Prostate gland (tissue), 2 donors: ENCODE measurements at regions not wholly inside any gene's neighbourhood (a gene's known extent, or its start where the extent isn't known, plus 50 kb on each side); places are given as distances from the start of the nearest gene placed in this dataset.
"Not testable (repeated sequence)": the region's sequence is repeated elsewhere in the genome, so short reads cannot be mapped to it uniquely, and the experiment has no call there.

Source experiments
- DNase-seq: peaks from one replicate; pipeline ENCODE4 v3.0.0-alpha.2; 2019; ENCODE audit warnings: low spot score
- H3K27ac ChIP-seq, 2 donors: fragments of 200-600 bp; sonication (generic); 2 replicates each; pipeline ENCODE4 v1.5.1; 2017 to 2019
- H3K27me3 ChIP-seq: fragments of 200-600 bp; sonication (generic); replicated peaks from 2 replicates; pipeline ENCODE4 v1.5.1; 2019; ENCODE audit not compliant: insufficient read depth
- H3K36me3 ChIP-seq, 2 donors: fragments of 200-600 bp; sonication (generic); 1 replicate in 1 of 2; 2 replicates in 1 of 2; pipeline versions ENCODE4 v1.5.1 to v1.8.1; 2017 to 2019
- H3K4me1 ChIP-seq: fragments of 200-600 bp; sonication (generic); replicated peaks from 2 replicates; pipeline ENCODE4 v1.5.1; 2019
- H3K4me3 ChIP-seq, 2 donors: fragments of 200-600 bp; sonication (generic); 2 replicates each; pipeline ENCODE4 v1.5.1; 2017 to 2019
- H3K9me3 ChIP-seq: fragments of 200-600 bp; sonication (generic); 2 replicates; pipeline ENCODE4 v1.5.1; 2017
- CTCF ChIP-seq, 4 experiments: fragments of 200-600 bp in 2 of 4; fragments of 450-650 bp in 2 of 4; sonication (generic) in 2 of 4; IDR thresholded peaks; 1 replicate in 3 of 4; 2 replicates in 1 of 4; pipeline ENCODE4 v1.5.1; 2016 to 2019; ENCODE audit warnings: antibody characterized with exemption in 4 of 4, mild to moderate bottlenecking in 2 of 4, moderate library complexity in 2 of 4
- POLR2A ChIP-seq: fragments of 450-650 bp; IDR thresholded peaks from one replicate; pipeline ENCODE4 v1.6.1; 2016; ENCODE audit warnings: antibody characterized with exemption, mild to moderate bottlenecking
- POLR2AphosphoS5 ChIP-seq: sonication (generic); formaldehyde crosslinking; IDR thresholded peaks from one replicate; pipeline ENCODE4 v1.6.1; 2017; ENCODE audit warnings: antibody characterized with exemption
- whole genome bisulfite sequencing: methylation state at CpG from one replicate; pipeline ENCODE4 v1.1.5; 2018; 5-methylcytosine and 5-hydroxymethylcytosine counted together
- intact Hi-C: fragments of 100-400 bp; cut with DNase I; formaldehyde crosslinking; loops from one replicate; pipeline ENCODE4 v1.14.2; 2022

GRCh38 chr2:47282621-47283272, 86.4 kb upstream of the EPCAM start:
- no peak overlapping the region for H3K4me3 ChIP-seq
- no peaks in the 10 kb centered on the region for H3K27me3 ChIP-seq
- H3K36me3 ChIP-seq, result no peaks in the 10 kb centered on the region
- H3K4me1 ChIP-seq, result no peaks in the 10 kb centered on the region
- no peak overlapping the region for H3K27ac ChIP-seq
- DNase-seq, result no peak
- 82% methylated on average over 3 of the region's 3 CpGs for WGBS
- TF ChIP-seq POLR2A (no peak), POLR2AphosphoS5 (no peak), CTCF (IDR thresholded peaks at IDR 0.05) (no peak)
- H3K9me3 ChIP-seq, result no peaks in the 10 kb centered on the region
- intact Hi-C loops, result no loop called here

GRCh38 chr2:47279525-47279924, 89.6 kb upstream of the EPCAM start:
- WGBS, result 100% methylated on average over 4 of the region's 4 CpGs

GRCh38 chr2:47277987-47278386, 91.1 kb upstream of the EPCAM start:
- Histone ChIP-seq H3K4me1 (no peaks in the 10 kb centered on the region), H3K27ac (no peak overlapping the region), H3K9me3 (no peaks in the 10 kb centered on the region), H3K27me3 (no peaks in the 10 kb centered on the region), H3K4me3 (no peak overlapping the region), H3K36me3 (no peaks in the 10 kb centered on the region)
- WGBS, result 88% methylated on average over 1 of the region's 1 CpG
- no peak for DNase-seq
- intact Hi-C loops, result no loop called here
- TF ChIP-seq POLR2A (no peak), POLR2AphosphoS5 (no peak), CTCF (IDR thresholded peaks at IDR 0.05) (no peak)

More at GRCh38 chr2:47279525-47279924, 89.6 kb upstream of the EPCAM start:
- H3K27ac ChIP-seq, H3K9me3 ChIP-seq, DNase-seq, intact Hi-C loops, H3K4me3 ChIP-seq, H3K27me3 ChIP-seq, H3K4me1 ChIP-seq, H3K36me3 ChIP-seq: not testable (repeated sequence)

GRCh38 chr2:47277187-47277586, 91.9 kb upstream of the EPCAM start:
- TF ChIP-seq POLR2AphosphoS5, result no peak
- TF ChIP-seq CTCF (IDR thresholded peaks at IDR 0.05), result no peak
- TF ChIP-seq POLR2A, result no peak
- no peaks in the 10 kb centered on the region for H3K4me1 ChIP-seq
- no peak overlapping the region for H3K4me3 ChIP-seq
- DNase-seq, result no peak
- H3K9me3 ChIP-seq, result no peaks in the 10 kb centered on the region
- intact Hi-C loops, result no loop called here
- H3K36me3 ChIP-seq, result no peaks in the 10 kb centered on the region
- H3K27ac ChIP-seq, result no peak overlapping the region
- H3K27me3 ChIP-seq, result no peaks in the 10 kb centered on the region

GRCh38 chr2:47276061-47276460, 93.0 kb upstream of the EPCAM start:
- H3K4me1 ChIP-seq, result no peaks in the 10 kb centered on the region
- H3K4me3 ChIP-seq, result no peak overlapping the region
- no peaks in the 10 kb centered on the region for H3K36me3 ChIP-seq
- H3K9me3 ChIP-seq, result no peaks in the 10 kb centered on the region
- WGBS, result 82% methylated on average over 3 of the region's 3 CpGs
- H3K27me3 ChIP-seq, result no peaks in the 10 kb centered on the region
- no peak for DNase-seq
- intact Hi-C loops, result no loop called here
- no peak overlapping the region for H3K27ac ChIP-seq
- TF ChIP-seq POLR2AphosphoS5 (no peak), CTCF (IDR thresholded peaks at IDR 0.05) (no peak), POLR2A (no peak)
